HCT116 (cell line): ENCODE measurements at regions not wholly inside any gene's neighbourhood (a gene's known extent, or its start where the extent isn't known, plus 50 kb on each side); places are given as distances from the start of the nearest gene placed in this dataset.

Source experiments
- ATAC-seq: fragments of 200-7000 bp; cut with Tn5 transposase; 2 replicates; pipeline ENCODE4 v1.9.1; 2020; ENCODE audit warnings: mild to moderate bottlenecking, moderate library complexity
- BruUV-seq: library from RNA; stranded (reverse); fragments of 400-500 nt; replicated peaks from 2 replicates; lab custom pipeline; 2021; lab: Mats Ljungman, UMichigan
- CTCF ChIA-PET: fragments of 300-600 bp; sonication (Branson Sonifier 250); formaldehyde crosslinking; loops from one replicate; lab custom pipeline; 2021; ENCODE audit warnings: antibody characterized with exemption; lab: Charles Lee
- POLR2A ChIA-PET: fragments of 300-600, 350-600 bp; sonication (Branson Sonifier 250); formaldehyde crosslinking; loops from one replicate; lab custom pipeline; 2021; ENCODE audit warnings: antibody characterized with exemption; lab: Charles Lee
- RAD21 ChIA-PET, 2 experiments: fragments of 300-600 bp; sonication (Branson Sonifier 250); formaldehyde crosslinking; loops; one replicate each; lab custom pipeline; 2023; ENCODE audit warnings: low total read pairs in 2 of 2; ENCODE audit not compliant: uncharacterized antibody in 2 of 2, unreplicated experiment in 2 of 2, low non-redundant PET in 1 of 2; lab: Charles Lee
- DNase-seq: peaks from one replicate; pipeline ENCODE4 v3.0.0-alpha.2; 2010; ENCODE audit warnings: low read depth, low spot score
- H2AFZ ChIP-seq: fragments of 200-600 bp; shearing (Covaris generic), sonication (generic); 2 replicates; pipeline ENCODE4 v1.6.1; 2017; ENCODE audit warnings: low read depth, mixed run types, mixed read lengths, antibody characterized with exemption, low read length; ENCODE audit not compliant: poor library complexity, severe bottlenecking
- H3K27ac ChIP-seq: 2 replicates; pipeline ENCODE4 v1.5.1; 2012; ENCODE audit warnings: low read depth, low read length
- H3K27me3 ChIP-seq: fragments of 200-600 bp; sonication (generic); 2 replicates; pipeline ENCODE4 v1.6.1; 2016; ENCODE audit warnings: mixed run types, low read length, mixed read lengths; ENCODE audit not compliant: insufficient read depth
- H3K36me3 ChIP-seq, 2 experiments: fragments of 200-500 bp in 1 of 2; fragments of 200-600 bp in 1 of 2; sonication (Bioruptor generic) in 1 of 2; sonication (generic) in 1 of 2; 2 replicates each; pipeline versions ENCODE4 v1.5.1 to v1.6.1; 2014 to 2016; ENCODE audit warnings: low read length in 2 of 2, inconsistent platforms in 1 of 2, mixed read lengths in 1 of 2, mixed run types in 1 of 2; ENCODE audit not compliant: insufficient read depth in 2 of 2, control insufficient read depth in 1 of 2
- H3K4me1 ChIP-seq, 2 experiments: fragments of 200-600 bp in 1 of 2; sonication (generic) in 1 of 2; 2 replicates each; pipeline versions ENCODE4 v1.5.1 to v1.6.1; 2012 to 2017; ENCODE audit warnings: low read length in 2 of 2, inconsistent platforms in 1 of 2, mild to moderate bottlenecking in 1 of 2, mixed read lengths in 1 of 2, mixed run types in 1 of 2, moderate library complexity in 1 of 2; ENCODE audit not compliant: insufficient read depth in 2 of 2, control insufficient read depth in 1 of 2
- H3K4me2 ChIP-seq: fragments of 200-600 bp; sonication (generic); 2 replicates; pipeline ENCODE4 v1.6.1; 2017; ENCODE audit warnings: mixed run types, low read length, mixed read lengths
- H3K4me3 ChIP-seq, 2 experiments: fragments of 200-600 bp in 1 of 2; sonication (generic) in 1 of 2; replicated peaks in 1 of 2; 2 replicates each; pipeline ENCODE4 v1.5.1; 2011 to 2016; ENCODE audit warnings: low read length in 2 of 2, control low read depth in 1 of 2, low read depth in 1 of 2, mild to moderate bottlenecking in 1 of 2, mixed read lengths in 1 of 2, mixed run types in 1 of 2
- H3K79me2 ChIP-seq: fragments of 200-600 bp; sonication (generic); 2 replicates; pipeline ENCODE4 v1.6.1; 2017; ENCODE audit warnings: mild to moderate bottlenecking, mixed run types, low read length, moderate library complexity, mixed read lengths; ENCODE audit not compliant: insufficient read depth
- H3K9ac ChIP-seq: fragments of 200-600 bp; sonication (generic); 2 replicates; pipeline ENCODE4 v1.6.1; 2016; ENCODE audit warnings: low read length, mixed read lengths
- H3K9me2 ChIP-seq: fragments of 200-600 bp; sonication (generic), shearing (Covaris generic); 2 replicates; pipeline ENCODE4 v1.6.1; 2017; ENCODE audit warnings: mixed run types, mild to moderate bottlenecking, moderate library complexity; ENCODE audit not compliant: insufficient read depth
- H3K9me3 ChIP-seq, 2 experiments: fragments of 200-500 bp in 1 of 2; fragments of 200-600 bp in 1 of 2; sonication (Bioruptor generic) in 1 of 2; sonication (generic) in 1 of 2; 2 replicates each; pipeline ENCODE4 v1.6.1; 2014 to 2017; ENCODE audit warnings: low read length in 2 of 2, mixed read lengths in 2 of 2, inconsistent platforms in 1 of 2, low read depth in 1 of 2, mild to moderate bottlenecking in 1 of 2, mixed run types in 1 of 2, moderate library complexity in 1 of 2; ENCODE audit not compliant: control insufficient read depth in 1 of 2, insufficient read depth in 1 of 2
- H4K20me1 ChIP-seq: fragments of 200-600 bp; sonication (generic), shearing (Covaris generic); 2 replicates; pipeline ENCODE4 v1.6.1; 2017; ENCODE audit warnings: mixed run types, mild to moderate bottlenecking, moderate library complexity; ENCODE audit not compliant: insufficient read depth
- ATF3 ChIP-seq: IDR thresholded peaks from 2 replicates; pipeline ENCODE4 v1.6.1; 2012
- CBX3 ChIP-seq: IDR thresholded peaks from 2 replicates; pipeline ENCODE4 v1.6.1; 2012; ENCODE audit warnings: low read depth
- EGR1 ChIP-seq: IDR thresholded peaks from 2 replicates; pipeline ENCODE4 v1.6.1; 2012; ENCODE audit warnings: low read depth
- ELF1 ChIP-seq: IDR thresholded peaks from 2 replicates; pipeline ENCODE4 v1.6.1; 2012; ENCODE audit warnings: low read depth, borderline replicate concordance
- EZH2 ChIP-seq: fragments of 200-600 bp; sonication (generic); IDR thresholded peaks from 2 replicates; pipeline ENCODE4 v1.6.1; 2017; ENCODE audit warnings: antibody characterized with exemption, mixed run types
- JUND ChIP-seq: IDR thresholded peaks from 2 replicates; pipeline ENCODE4 v1.6.1; 2012
- RAD21 ChIP-seq: IDR thresholded peaks from 2 replicates; pipeline ENCODE4 v1.6.1; 2012; ENCODE audit warnings: low read depth, mild to moderate bottlenecking
- SIN3A ChIP-seq: IDR thresholded peaks from 2 replicates; pipeline ENCODE4 v1.6.1; 2012; ENCODE audit warnings: low read depth
- SP1 ChIP-seq: IDR thresholded peaks from 2 replicates; pipeline ENCODE4 v1.6.1; 2012; ENCODE audit warnings: low read depth
- SRF ChIP-seq: IDR thresholded peaks from 2 replicates; pipeline ENCODE4 v1.6.1; 2012; ENCODE audit warnings: low read depth
- TCF7L2 ChIP-seq: IDR thresholded peaks from 2 replicates; pipeline ENCODE4 v1.7.0; 2011; ENCODE audit warnings: borderline replicate concordance, inconsistent platforms; ENCODE audit not compliant: insufficient read depth, insufficient read length; ENCODE audit errors: extremely low read depth
- ZBTB33 ChIP-seq: IDR thresholded peaks from 2 replicates; pipeline ENCODE4 v1.6.1; 2011; ENCODE audit warnings: mild to moderate bottlenecking, low read length, moderate library complexity; ENCODE audit not compliant: insufficient replicate concordance; ENCODE audit errors: extremely low read depth
- ZNF274 ChIP-seq: fragments of 200-500 bp; sonication (Bioruptor generic); IDR thresholded peaks from 2 replicates; pipeline ENCODE4 v1.6.1; 2014; ENCODE audit warnings: mild to moderate bottlenecking, low read depth, low read length, inconsistent platforms
- intact Hi-C: fragments of 100-400 bp; cut with micrococcal nuclease; formaldehyde crosslinking; loops from 2 replicates; pipeline ENCODE4 v1.10.0; 2022
- TF ChIP-seq, protein P1 (sequence below): IDR thresholded peaks from 2 replicates; pipeline ENCODE4 v1.6.1; 2012; ENCODE audit warnings: low read depth

DNA sequence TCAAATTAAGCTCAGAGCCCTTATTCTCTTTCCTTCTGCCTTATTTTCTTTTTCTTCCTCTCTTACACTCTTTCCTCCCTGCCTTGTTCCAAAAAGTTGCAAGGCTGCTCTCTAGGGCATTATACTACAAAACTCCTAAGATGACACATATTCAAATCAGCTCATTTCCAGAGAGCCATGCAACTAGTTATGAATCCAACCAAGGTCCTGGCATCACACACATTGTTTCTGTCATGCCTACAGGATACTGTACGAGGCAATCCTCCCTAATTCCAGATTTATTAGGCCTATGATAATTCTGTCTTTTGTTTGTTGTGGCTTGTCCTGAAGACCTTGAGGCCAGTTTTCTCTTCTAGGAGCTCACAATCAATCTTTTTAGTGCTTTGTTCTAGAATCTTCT is 87.0 kb upstream of the TBCA start:
- RAD21 ChIA-PET: no interaction called here
- H3K4me2 ChIP-seq: no peak overlapping the region
- H3K36me3 ChIP-seq: no peaks in the 10 kb centered on the region
- POLR2A ChIA-PET: no interaction called here
- intact Hi-C loops: loop anchor here (10.0 kb wide), 1 partner anchor 302 kb away; no protein-coding TSS in a partner anchor
- H2AFZ ChIP-seq: no peak overlapping the region
- CTCF ChIA-PET: no interaction called here
- H3K4me3 ChIP-seq: no peak overlapping the region
- no TSS peak for BruUV-seq
- H3K79me2 ChIP-seq: no peaks in the 10 kb centered on the region
- no peaks in the 10 kb centered on the region for H4K20me1 ChIP-seq
- H3K9me2 ChIP-seq: no peaks in the 10 kb centered on the region
- no peaks in the 10 kb centered on the region for H3K9me3 ChIP-seq
- ATAC-seq (no peak), DNase-seq (no peak)
- no peak overlapping the region for H3K27ac ChIP-seq
- H3K9ac ChIP-seq: no peak overlapping the region
- no peaks in the 10 kb centered on the region for H3K27me3 ChIP-seq
- no peak for TF ChIP-seq SRF
- no peak for TF ChIP-seq ZNF274
- TF ChIP-seq SIN3A: no peak
- TF ChIP-seq JUND: no peak
- TF ChIP-seq RAD21: no peak
- no peak for TF ChIP-seq ELF1
- TF ChIP-seq CBX3: no peak
- no peak for TF ChIP-seq ATF3
- TF ChIP-seq EZH2: no peak
- TF ChIP-seq EGR1: no peak
- TF ChIP-seq SP1: no peak
- TF ChIP-seq TCF7L2: no peak
- TF ChIP-seq ZBTB33: no peak
- TF ChIP-seq, protein P1, sequence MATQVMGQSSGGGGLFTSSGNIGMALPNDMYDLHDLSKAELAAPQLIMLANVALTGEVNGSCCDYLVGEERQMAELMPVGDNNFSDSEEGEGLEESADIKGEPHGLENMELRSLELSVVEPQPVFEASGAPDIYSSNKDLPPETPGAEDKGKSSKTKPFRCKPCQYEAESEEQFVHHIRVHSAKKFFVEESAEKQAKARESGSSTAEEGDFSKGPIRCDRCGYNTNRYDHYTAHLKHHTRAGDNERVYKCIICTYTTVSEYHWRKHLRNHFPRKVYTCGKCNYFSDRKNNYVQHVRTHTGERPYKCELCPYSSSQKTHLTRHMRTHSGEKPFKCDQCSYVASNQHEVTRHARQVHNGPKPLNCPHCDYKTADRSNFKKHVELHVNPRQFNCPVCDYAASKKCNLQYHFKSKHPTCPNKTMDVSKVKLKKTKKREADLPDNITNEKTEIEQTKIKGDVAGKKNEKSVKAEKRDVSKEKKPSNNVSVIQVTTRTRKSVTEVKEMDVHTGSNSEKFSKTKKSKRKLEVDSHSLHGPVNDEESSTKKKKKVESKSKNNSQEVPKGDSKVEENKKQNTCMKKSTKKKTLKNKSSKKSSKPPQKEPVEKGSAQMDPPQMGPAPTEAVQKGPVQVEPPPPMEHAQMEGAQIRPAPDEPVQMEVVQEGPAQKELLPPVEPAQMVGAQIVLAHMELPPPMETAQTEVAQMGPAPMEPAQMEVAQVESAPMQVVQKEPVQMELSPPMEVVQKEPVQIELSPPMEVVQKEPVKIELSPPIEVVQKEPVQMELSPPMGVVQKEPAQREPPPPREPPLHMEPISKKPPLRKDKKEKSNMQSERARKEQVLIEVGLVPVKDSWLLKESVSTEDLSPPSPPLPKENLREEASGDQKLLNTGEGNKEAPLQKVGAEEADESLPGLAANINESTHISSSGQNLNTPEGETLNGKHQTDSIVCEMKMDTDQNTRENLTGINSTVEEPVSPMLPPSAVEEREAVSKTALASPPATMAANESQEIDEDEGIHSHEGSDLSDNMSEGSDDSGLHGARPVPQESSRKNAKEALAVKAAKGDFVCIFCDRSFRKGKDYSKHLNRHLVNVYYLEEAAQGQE: no peak
- TF ChIP-seq, all 23 proteins: peak for 0
- no peaks in the 10 kb centered on the region for H3K4me1 ChIP-seq
